Transverse colon (tissue), 3 donors: ENCODE measurements at regions not wholly inside any gene's neighbourhood (a gene's known extent, or its start where the extent isn't known, plus 50 kb on each side); places are given as distances from the start of the nearest gene placed in this dataset.

Experiments used
- CTCF ChIP-seq, 5 experiments: fragments of 200-600 bp in 3 of 5; fragments of 450-650 bp in 2 of 5; sonication (generic) in 3 of 5; IDR thresholded peaks; 1 replicate in 2 of 5; 2 replicates in 3 of 5; pipeline ENCODE4 v1.5.1; 2016 to 2017; ENCODE audit warnings: antibody characterized with exemption in 5 of 5, inconsistent platforms in 3 of 5, mild to moderate bottlenecking in 2 of 5, moderate library complexity in 1 of 5
- POLR2A ChIP-seq: fragments of 450-650 bp; IDR thresholded peaks from one replicate; pipeline ENCODE4 v1.6.1; 2016; ENCODE audit warnings: antibody characterized with exemption, mild to moderate bottlenecking, moderate library complexity

GRCh38 chr4:56086073-56086541, 137.4 kb downstream of the CEP135 start:
- TF ChIP-seq CTCF (IDR thresholded peaks at IDR 0.05) (no peak), POLR2A (no peak)
